ENCODE measurements at regions not wholly inside any gene's neighbourhood (a gene's known extent, or its start where the extent isn't known, plus 50 kb on each side); places are given as distances from the start of the nearest gene placed in this dataset.

DNA sequence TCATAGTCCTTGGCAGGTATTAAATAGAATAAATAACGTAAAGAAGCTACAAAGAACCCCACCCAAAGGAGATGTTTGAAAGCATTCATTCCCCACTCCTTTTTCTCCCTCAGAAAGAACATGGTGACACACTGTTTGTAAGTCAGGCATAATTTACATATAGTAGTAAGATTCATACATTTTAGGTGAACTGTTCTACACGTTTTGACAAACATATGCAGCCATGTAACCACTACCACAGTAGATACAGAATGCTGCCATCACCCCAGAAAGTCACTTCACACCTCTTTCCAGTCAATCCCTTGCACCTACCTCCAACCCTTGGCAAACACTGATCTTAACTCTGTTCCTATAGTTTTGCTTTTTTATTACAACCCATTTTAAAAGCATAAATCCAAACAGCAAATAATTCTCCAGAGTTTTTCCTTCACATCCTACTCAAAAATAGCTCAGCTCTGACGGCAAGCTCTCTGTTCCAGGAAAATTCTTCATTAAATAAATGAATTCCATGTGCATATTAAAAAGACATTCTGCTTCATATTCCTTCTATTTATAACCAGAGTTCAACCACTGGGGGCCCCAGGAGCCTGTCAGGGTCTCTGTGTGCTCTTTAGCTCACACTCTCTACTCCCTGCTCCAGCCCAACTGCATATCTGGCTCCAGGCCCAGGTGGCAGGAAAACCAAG, 258.8 kb downstream of the PLPP3 start:
- in situ Hi-C loops (cut with HindIII; ENCODE audit: low sequenced_read_pairs): no loop called here

DNA sequence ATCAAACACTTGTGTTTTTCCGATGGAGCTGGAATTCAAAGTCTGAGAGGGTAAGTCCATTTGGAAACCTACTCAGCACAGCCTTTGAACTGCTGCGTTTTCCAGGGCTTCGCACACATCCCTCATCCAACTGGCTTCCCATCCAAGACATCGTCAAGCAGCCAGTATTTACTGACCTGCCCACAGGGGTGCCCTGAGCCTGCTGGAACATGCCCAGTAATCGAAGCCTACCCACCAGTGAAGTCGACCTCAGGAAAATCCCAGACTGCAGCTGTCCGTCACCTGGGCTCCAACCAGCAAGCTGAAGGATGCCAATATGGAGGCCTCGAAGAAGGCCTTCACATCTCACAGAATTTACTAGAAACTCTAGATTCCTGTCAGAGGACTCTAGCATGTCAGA, 261.6 kb downstream of the PLPP3 start:
- in situ Hi-C loops (cut with HindIII; ENCODE audit: low sequenced_read_pairs): loop anchor here (10.0 kb wide), 1 partner anchor 57 kb away; no protein-coding TSS in a partner anchor

DNA sequence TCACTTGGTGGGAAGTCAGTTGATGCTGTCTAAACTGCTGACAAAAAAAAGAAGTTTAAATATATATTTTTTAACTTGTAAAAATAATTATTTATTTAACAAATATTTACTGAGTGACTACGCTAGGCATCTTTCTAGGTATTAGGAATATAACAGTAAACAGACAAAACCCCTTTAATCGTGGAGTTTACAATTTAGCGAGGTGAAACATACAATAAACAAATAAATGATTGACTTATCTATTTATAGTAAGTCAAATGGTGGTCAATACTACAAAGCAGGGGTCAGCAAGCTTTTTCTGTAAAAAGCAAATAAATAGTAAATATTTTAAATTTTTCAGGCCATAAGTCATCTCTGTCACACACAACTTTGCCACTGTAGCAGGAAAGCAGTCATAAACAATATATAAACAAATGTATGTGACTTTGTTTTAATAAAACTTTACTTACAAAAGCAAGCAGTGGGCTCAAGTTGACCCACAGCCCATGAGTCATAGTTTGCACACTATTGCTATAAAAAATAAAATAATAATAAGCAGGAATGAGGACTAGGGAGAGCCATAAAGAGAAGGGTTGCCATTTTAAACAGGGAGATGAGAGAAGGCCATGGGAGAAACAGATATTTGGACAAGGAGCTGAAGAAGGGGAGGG, 263.9 kb downstream of the PLPP3 start:
- in situ Hi-C loops (cut with HindIII; ENCODE audit: low sequenced_read_pairs): loop anchor here (10.0 kb wide), 1 partner anchor 59 kb away; no protein-coding TSS in a partner anchor

GRCh38 chr1:56313560-56313959, 265.8 kb downstream of the PLPP3 start:
- in situ Hi-C loops (cut with HindIII; ENCODE audit: low sequenced_read_pairs): loop anchor here (10.0 kb wide), 1 partner anchor 61 kb away; no protein-coding TSS in a partner anchor

DNA sequence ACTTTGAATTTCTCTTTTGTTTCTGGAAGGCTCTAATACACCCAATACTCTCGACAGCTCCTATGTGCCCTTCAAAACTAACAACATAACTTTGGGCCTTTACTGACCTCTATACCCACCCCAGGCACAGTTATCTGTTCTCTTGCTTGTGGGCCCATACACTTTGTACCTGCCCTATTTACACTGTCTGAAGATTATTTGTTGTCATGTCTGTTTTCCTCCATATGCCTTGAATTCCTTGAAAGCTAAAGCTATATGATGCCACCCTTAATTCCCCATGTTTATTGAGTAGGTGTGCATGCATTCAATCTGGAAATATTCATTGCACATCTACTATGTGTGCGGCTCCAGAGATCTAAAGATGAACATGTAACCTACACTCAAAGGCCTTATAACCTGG, 267.6 kb downstream of the PLPP3 start:
- in situ Hi-C loops (cut with HindIII; ENCODE audit: low sequenced_read_pairs): loop anchor here (10.0 kb wide), 1 partner anchor 63 kb away; no protein-coding TSS in a partner anchor

DNA sequence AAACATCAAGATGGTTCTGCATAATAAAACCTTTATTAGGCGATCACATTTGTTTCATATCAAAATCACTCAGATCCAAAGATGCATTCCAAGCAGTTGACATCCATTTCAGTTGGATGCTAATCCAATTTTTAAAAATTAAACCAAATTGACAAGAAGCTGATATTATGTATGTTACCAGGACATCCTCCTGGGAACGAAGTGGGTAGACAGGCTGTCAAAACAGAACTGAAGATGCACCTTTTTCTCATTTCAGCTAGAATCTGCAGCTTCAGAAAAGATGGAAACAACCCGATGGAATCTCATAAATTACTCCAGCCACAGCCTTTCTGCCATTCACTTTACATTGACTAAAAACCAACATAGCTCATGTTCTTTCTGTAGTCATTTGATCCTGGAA, 268.4 kb downstream of the PLPP3 start:
- in situ Hi-C loops (cut with HindIII; ENCODE audit: low sequenced_read_pairs): loop anchor here (10.0 kb wide), 1 partner anchor 64 kb away; no protein-coding TSS in a partner anchor

GRCh38 chr1:56309065-56309464, 270.3 kb downstream of the PLPP3 start:
- in situ Hi-C loops (cut with HindIII; ENCODE audit: low sequenced_read_pairs): no loop called here

- in situ Hi-C loops (cut with HindIII; ENCODE audit: low sequenced_read_pairs): no loop called here
Measured at GRCh38 chr1:56304975-56305374, 274.4 kb downstream of the PLPP3 start.

GRCh38 chr1:56303805-56304204, 275.6 kb downstream of the PLPP3 start:
- in situ Hi-C loops (cut with HindIII; ENCODE audit: low sequenced_read_pairs): no loop called here

GRCh38 chr1:56302878-56303277, 276.5 kb downstream of the PLPP3 start:
- in situ Hi-C loops (cut with HindIII; ENCODE audit: low sequenced_read_pairs): no loop called here

GRCh38 chr1:56301791-56302190, 277.6 kb downstream of the PLPP3 start:
- in situ Hi-C loops (cut with HindIII; ENCODE audit: low sequenced_read_pairs): no loop called here

DNA sequence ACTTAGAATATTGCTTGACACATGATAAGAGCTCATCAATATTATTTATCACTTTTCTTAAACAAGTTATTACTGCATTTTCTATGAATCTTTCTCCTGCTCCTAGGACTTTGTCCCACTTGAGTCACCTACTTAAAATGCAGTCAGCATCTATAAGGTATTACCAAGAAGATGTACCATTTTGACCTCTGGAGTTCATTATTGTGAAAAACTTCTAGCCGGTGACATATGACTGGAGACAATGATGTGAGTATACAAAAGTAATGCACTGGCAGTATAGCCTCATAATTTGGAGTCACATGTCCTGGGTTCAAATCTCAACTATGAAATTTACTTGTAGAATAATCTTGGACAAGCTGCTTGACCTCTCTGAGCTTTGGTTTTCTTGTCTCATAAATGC, 278.5 kb downstream of the PLPP3 start:
- in situ Hi-C loops (cut with HindIII; ENCODE audit: low sequenced_read_pairs): no loop called here

- in situ Hi-C loops (cut with HindIII; ENCODE audit: low sequenced_read_pairs): no loop called here
Measured at GRCh38 chr1:56298866-56299265, 280.5 kb downstream of the PLPP3 start.

DNA sequence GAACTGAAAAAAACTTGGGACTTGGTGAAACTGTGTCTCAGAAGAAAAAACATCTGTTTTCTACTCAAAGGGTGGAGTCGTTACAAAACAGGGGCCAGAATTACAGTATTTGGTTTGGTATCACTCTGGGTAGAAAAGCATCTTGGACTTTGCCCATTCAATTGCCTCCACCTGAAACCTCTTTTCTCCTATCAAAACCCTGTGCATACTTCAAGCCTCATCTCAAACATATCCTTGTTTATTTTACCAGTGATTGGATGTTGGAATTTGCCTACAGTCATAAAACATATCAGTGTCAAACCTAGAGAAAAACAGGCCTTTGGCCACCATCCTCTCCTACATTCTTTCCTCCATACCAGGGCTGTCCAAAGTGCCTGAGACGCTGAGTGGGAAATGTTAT, 281.5 kb downstream of the PLPP3 start:
- in situ Hi-C loops (cut with HindIII; ENCODE audit: low sequenced_read_pairs): no loop called here

DNA sequence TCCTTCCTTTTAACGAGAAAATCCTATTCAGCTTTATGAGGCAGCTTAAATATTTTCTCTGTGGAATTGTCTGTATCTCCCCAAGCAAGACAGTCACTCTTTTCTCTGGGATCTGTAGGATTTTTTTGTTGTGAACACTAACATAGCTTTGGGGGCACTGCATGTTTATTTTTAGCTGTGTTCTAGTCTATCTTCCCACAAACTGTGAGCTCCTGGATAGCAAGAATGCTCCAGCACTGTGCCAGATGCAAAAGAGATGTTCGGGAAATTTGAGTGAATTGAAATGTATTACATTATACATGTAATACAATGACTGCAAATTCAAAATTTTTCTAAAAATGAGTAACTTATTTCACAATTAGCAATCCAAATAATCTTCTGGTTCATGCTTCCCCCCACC, 282.2 kb downstream of the PLPP3 start:
- in situ Hi-C loops (cut with HindIII; ENCODE audit: low sequenced_read_pairs): no loop called here

DNA sequence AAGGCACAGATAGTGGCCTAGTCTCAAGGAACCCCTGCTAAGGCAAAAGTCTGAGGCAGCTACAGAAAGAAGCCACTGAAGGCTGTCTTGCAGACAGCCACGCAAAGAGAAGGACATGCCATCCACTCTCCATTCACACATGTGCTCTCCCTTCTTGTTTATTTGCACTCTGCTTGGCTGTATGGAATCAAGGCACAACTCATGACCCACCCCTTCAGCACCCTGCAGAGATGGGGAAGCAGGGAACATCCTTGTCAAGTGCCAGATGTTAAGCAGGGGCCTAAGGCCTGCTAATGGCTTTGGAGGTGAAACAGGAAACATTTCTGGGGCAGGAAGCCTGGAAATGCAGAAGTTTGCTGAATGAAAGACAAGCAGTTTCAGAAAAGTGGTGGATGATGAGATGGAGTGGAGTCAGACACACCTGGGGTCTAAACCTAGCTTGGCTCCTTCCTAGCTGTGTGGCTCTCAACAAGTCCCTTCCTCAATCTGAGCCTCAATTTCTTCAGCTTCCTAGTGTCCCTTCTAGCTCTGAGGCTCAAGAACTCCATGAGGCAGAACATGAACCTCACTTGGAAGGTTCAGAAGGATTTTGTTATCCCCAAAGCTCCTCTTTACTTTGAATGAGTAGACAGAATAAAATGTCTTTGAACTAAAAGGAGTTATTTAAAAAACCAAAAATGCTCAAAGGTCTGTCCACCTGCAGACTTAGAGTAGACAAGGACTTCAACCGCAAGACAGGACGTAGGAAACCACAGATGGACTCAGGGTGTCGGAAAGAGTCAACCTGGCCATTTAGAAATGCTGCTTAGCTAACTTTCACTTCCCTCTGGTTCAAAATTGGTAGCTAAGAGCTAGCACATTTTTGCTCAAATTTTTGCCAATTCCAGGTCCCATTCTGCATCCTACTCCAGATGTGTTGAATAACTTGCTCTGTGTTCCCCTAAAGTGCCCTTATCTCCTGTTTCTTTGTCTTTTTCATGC, 283.1 kb downstream of the PLPP3 start:
- in situ Hi-C loops (cut with HindIII; ENCODE audit: low sequenced_read_pairs): no loop called here

- in situ Hi-C loops (cut with HindIII; ENCODE audit: low sequenced_read_pairs): no loop called here
Measured at GRCh38 chr1:56291374-56291919, 287.9 kb downstream of the PLPP3 start.

DNA sequence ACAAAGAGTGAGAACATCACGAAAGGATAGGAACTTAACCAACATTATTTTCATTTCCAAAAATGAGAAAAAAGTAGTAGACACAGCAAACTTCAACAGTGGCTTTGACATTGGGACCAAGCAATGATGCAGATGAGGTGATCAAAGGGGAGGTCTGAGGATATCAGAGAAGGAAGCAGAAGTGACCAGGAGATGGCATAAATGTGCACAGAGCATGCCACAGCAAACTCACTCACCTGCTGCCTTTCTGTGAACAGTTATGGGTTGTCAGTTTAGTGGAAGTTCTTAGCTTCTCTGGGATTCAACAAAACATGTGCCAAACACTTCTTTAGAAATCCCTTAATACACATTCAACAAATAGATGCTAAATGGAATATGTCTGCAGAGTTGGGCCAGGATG, 290.1 kb downstream of the PLPP3 start:
- in situ Hi-C loops (cut with HindIII; ENCODE audit: low sequenced_read_pairs): no loop called here

- in situ Hi-C loops (cut with HindIII; ENCODE audit: low sequenced_read_pairs): no loop called here
Measured at GRCh38 chr1:56287721-56288120, 291.6 kb downstream of the PLPP3 start.

DNA sequence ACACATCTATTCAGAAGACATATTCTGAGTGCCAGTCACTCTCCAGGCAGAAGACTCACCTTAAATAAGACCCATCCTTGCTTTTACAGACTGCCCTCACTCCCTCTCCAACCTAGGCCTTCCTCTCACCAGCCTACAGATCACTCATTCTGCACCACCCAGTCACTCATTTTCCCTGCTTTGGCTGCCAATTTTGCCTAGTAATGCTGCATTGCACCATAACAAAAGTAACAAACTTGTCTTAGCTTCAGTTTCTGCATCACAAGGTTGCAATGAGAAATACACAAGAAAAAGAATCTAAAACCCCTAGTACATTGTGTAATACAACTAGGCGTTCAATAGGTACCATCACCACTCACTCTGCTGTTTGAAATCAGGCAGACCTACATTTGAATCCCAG, 292.4 kb downstream of the PLPP3 start:
- in situ Hi-C loops (cut with HindIII; ENCODE audit: low sequenced_read_pairs): no loop called here

DNA sequence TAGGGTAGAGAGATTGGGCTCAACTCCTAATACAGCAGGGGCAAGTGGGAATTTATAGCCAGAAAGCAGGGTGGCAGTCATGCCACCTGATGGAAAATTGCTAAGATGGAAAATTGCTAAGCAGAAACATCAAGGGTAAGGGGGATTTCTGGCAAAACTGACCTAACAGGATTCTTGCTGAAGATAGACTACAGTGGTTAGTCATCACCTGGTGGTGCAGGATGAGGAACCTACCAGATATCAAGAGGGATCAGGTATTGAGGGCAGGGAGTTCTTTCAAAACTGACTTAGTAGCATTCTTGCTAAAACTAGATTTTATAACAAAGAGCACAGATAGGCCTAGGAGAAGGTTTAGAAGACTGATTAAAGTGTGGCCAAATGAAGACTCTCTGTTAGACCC, 292.9 kb downstream of the PLPP3 start:
- in situ Hi-C loops (cut with HindIII; ENCODE audit: low sequenced_read_pairs): no loop called here

All from DLD1 (cell line).